ENCODE measurements at regions not wholly inside any gene's neighbourhood (a gene's known extent, or its start where the extent isn't known, plus 50 kb on each side); places are given as distances from the start of the nearest gene placed in this dataset.

GRCh38 chr19:31543456-31543855 lies 194.2 kb upstream of the TSHZ3 start:
- CTCF ChIA-PET, result no interaction called here
- POLR2A ChIA-PET (ENCODE audit: low non-redundant PET), result no interaction called here
- DNase-seq (ENCODE audit: low spot score), result no peak
- H3K27ac ChIP-seq, result no peak overlapping the region
- TF ChIP-seq, protein P1, sequence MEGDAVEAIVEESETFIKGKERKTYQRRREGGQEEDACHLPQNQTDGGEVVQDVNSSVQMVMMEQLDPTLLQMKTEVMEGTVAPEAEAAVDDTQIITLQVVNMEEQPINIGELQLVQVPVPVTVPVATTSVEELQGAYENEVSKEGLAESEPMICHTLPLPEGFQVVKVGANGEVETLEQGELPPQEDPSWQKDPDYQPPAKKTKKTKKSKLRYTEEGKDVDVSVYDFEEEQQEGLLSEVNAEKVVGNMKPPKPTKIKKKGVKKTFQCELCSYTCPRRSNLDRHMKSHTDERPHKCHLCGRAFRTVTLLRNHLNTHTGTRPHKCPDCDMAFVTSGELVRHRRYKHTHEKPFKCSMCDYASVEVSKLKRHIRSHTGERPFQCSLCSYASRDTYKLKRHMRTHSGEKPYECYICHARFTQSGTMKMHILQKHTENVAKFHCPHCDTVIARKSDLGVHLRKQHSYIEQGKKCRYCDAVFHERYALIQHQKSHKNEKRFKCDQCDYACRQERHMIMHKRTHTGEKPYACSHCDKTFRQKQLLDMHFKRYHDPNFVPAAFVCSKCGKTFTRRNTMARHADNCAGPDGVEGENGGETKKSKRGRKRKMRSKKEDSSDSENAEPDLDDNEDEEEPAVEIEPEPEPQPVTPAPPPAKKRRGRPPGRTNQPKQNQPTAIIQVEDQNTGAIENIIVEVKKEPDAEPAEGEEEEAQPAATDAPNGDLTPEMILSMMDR (conservative IDR thresholded peaks at IDR 0.05; ENCODE audit: low read depth), result no peak

DNA sequence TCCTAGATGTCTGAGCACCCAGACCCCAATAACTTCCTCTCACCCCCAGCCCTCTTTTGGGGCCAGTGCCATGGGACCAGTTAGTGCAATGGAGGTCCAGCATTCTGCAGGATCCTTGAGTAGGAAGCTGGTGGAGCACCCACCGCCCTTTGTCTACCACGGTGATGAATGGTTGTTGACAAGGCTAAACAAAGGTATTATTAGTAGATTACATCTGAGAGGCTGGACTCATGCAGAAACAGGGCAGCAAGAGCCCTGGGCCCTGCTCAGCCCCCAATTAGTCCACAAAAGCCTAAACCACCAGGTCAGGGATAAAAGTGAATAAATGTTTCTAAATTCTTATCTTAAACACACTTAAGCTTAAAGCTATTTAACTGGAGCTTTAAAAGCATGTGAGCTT lies 196.5 kb upstream of the TSHZ3 start:
- TF ChIP-seq, protein P1 (conservative IDR thresholded peaks at IDR 0.05; ENCODE audit: low read depth), result no peak
- DNase-seq (ENCODE audit: low spot score), result no peak
- POLR2A ChIA-PET (ENCODE audit: low non-redundant PET), result no interaction called here
- no peak overlapping the region for H3K27ac ChIP-seq
- CTCF ChIA-PET, result no interaction called here

- H3K27ac ChIP-seq, result no peak overlapping the region
- TF ChIP-seq, protein P1 (conservative IDR thresholded peaks at IDR 0.05; ENCODE audit: low read depth), result no peak
- ChIA-PET CTCF (no interaction called here), POLR2A (ENCODE audit: low non-redundant PET) (no interaction called here)
- DNase-seq (ENCODE audit: low spot score), result no peak
Observed at GRCh38 chr19:31546205-31546960, 197.1 kb upstream of the TSHZ3 start.

DNA sequence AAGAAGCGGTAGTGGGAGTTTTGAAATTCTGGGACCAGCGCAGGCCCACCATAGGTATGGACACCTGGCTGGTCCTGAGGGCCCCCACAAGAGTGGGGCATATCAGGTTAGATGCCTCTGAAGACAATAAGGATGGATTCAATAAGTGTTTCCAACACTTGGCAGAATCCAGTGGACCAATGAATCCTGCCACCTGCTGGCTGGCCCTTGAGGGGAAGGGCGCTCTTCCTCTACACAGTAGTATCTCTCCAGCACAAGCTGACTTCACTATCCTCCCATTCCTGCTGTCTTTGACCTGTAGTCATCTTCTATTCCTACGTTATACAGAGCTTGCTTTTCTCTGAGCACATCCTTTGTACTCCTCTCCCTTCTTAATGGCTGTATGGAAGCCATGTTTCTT lies 199.7 kb upstream of the TSHZ3 start:
- DNase-seq (ENCODE audit: low spot score), result no peak
- no peak overlapping the region for H3K27ac ChIP-seq
- TF ChIP-seq, protein P1 (conservative IDR thresholded peaks at IDR 0.05; ENCODE audit: low read depth), result no peak
- ChIA-PET POLR2A (ENCODE audit: low non-redundant PET) (no interaction called here), CTCF (no interaction called here)

- no peak overlapping the region for H3K27ac ChIP-seq
- CTCF ChIA-PET, result no interaction called here
- POLR2A ChIA-PET (ENCODE audit: low non-redundant PET), result no interaction called here
- no peak for DNase-seq (ENCODE audit: low spot score)
- TF ChIP-seq, protein P1 (conservative IDR thresholded peaks at IDR 0.05; ENCODE audit: low read depth), result no peak
Observed at GRCh38 chr19:31553112-31553845, 204.0 kb upstream of the TSHZ3 start.

DNA sequence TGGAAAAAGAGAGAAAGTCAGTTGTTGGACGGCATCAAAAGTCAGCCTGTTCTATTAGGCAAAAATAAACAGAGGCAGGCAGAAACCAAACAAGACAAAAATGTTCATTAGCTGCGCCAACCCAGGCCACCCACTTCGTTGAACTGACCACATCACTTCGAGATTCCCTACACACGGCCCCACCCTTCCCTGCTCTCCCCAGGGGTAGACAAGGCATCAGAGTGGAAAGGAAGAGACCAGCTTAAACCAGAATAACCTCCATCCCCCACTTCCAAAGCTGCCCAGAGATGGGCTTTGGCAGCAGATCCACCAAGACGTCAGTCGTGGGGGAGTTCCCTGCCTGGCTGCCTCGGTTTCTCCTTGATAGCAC lies 204.6 kb upstream of the TSHZ3 start:
- CTCF ChIA-PET, result no interaction called here
- no peak overlapping the region for H3K27ac ChIP-seq
- POLR2A ChIA-PET (ENCODE audit: low non-redundant PET), result no interaction called here
- DNase-seq (ENCODE audit: low spot score), result no peak
- TF ChIP-seq, protein P1 (conservative IDR thresholded peaks at IDR 0.05; ENCODE audit: low read depth), result no peak
